ENCODE measurements at regions not wholly inside any gene's neighbourhood (a gene's known extent, or its start where the extent isn't known, plus 50 kb on each side); places are given as distances from the start of the nearest gene placed in this dataset.
"Not testable (repeated sequence)": the region's sequence is repeated elsewhere in the genome, so short reads cannot be mapped to it uniquely, and the experiment has no call there.

DNA sequence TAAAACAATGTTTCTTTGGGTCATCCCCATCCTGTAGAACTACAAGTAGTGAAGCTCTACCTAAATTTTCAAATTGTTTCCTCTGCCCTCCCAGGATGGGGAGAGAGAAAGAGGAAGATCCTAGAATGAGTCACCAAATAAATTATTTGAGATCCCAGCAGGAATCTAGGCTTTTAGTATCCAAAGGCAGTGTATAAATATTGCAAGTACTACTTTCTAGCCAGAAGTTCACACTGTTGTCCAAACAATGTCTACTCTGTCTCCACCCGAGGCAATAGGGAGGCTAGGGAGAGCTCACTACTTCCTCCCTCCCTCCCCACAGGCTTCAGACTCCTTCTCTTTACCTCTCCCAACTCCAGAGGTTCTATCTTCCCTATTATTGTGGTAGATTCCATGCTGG, 362.8 kb downstream of the MRPS30 start:
- Mint-ChIP-seq H3K9me3 (no peaks in the 10 kb centered on the region), H3K27me3 (no peaks in the 10 kb centered on the region), H3K27ac (no peak overlapping the region), H3K4me1 (no peaks in the 10 kb centered on the region), H3K4me3 (no peak overlapping the region), H3K36me3 (no peaks in the 10 kb centered on the region)
- CTCF ChIA-PET: no interaction called here
- no peak for DNase-seq

DNA sequence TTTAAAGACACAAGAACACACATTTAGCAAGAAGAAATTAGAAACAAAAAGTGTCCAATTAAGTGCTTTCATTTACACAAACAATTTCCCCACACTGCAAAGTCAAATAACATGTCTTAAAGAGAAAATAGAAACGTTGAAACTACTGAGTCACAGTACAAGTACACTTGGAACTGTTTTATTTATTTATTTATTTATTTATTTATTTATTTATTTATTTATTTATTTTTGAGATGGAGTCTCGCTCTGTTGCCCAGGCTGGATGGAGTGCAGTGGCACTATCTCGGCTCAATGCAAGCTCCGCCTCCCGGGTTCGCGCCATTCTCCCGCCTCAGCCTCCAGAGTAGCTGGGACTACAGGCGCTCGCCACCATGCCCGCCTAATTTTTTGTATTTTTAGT, 363.9 kb downstream of the MRPS30 start:
- H3K27ac Mint-ChIP-seq, CTCF ChIA-PET, H3K36me3 Mint-ChIP-seq, H3K9me3 Mint-ChIP-seq, H3K4me1 Mint-ChIP-seq, DNase-seq, H3K27me3 Mint-ChIP-seq, H3K4me3 Mint-ChIP-seq: not testable (repeated sequence)

DNA sequence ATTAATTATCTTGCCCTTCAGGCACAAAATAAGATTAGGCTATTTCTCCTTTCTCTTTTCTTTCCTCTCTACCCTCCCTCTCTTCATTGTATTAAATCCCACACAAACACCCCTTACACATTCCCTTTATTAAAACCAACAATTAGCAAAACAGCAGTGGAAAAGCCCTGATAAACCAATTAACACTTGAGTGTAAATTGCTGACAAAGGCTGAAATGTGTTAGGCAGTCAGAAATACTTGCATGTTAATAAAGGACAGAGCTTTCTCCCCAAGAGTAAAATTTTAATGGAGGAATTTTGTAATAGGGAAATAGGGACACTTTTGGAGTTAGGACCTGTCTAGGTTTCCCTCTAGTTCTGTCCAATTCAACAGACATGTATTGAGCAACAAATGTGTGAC, 370.9 kb downstream of the MRPS30 start:
- CTCF ChIA-PET: no interaction called here
- DNase-seq: no peak
- peaks cover 3% of the 10 kb centered on the region for H3K9me3 Mint-ChIP-seq
- H3K4me3 Mint-ChIP-seq: no peak overlapping the region
- H3K27ac Mint-ChIP-seq: no peak overlapping the region
- H3K4me1 Mint-ChIP-seq: no peaks in the 10 kb centered on the region
- H3K36me3 Mint-ChIP-seq: no peaks in the 10 kb centered on the region
- H3K27me3 Mint-ChIP-seq: no peaks in the 10 kb centered on the region

DNA sequence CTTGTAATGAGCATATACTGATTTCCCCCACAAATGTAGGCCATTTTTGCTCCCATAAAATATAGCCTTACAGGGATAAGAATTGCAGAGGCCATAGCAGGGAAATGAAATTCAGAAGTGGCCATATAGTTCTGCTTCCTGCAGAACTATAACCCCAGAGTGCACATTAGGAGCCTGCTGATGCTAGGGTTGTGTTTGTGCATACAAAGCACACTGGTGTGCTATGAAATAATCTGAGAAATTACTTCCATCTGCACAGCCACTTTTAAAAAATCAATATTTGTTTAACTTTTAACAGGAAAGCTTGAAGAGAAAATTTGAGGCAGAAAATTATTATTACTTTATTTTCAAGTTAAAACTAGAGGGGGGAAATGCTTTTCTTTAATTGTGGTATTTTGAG, 380.3 kb downstream of the MRPS30 start:
- CTCF ChIA-PET: no interaction called here
- Mint-ChIP-seq H3K36me3 (no peaks in the 10 kb centered on the region), H3K27me3 (no peaks in the 10 kb centered on the region), H3K27ac (no peak overlapping the region), H3K4me1 (no peaks in the 10 kb centered on the region), H3K4me3 (no peak overlapping the region), H3K9me3 (peaks cover 2% of the 10 kb centered on the region)
- DNase-seq: no peak

DNA sequence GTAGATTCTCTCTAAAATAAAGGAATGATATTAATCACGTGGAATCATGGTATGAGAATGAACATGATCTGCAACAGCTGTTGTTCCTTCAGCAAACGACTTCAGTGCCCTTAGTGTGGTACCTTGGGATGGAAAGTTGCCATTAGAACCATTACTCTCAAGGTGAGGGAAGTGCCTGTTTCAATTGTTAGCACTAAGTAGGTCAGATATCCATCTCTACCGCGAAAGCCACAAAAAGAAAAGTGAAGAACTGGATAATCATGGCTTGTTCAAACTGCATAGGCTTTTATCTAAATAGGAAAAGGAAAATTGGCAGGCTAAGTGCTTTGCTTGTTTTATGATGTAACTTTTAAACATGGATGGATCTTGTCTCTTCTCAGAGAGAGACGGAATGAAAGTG, 380.7 kb downstream of the MRPS30 start:
- no peaks in the 10 kb centered on the region for H3K9me3 Mint-ChIP-seq

DNA sequence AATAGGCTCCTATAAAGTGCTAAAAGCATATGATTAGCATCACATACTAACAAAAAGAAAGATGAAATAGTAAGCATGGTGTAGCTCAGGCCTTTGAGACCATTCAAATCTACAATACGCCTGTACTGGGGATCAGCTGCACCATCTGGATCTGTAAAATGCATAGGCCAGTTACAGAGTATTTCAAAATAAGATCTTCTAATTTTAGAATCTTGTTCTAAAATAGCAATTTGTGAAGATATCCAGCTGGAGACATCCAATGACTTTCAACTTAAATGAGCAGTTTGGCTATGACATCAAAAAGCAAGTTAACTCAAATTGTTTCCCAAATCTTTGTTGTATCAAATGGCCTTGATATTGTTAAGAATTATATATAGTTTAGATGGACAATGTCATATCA, 386.3 kb downstream of the MRPS30 start:
- no peak for DNase-seq
- CTCF ChIA-PET: no interaction called here
- H3K4me3 Mint-ChIP-seq: no peak overlapping the region
- no peak overlapping the region for H3K27ac Mint-ChIP-seq
- H3K27me3 Mint-ChIP-seq: no peaks in the 10 kb centered on the region
- H3K36me3 Mint-ChIP-seq: no peaks in the 10 kb centered on the region
- peaks cover 18% of the 10 kb centered on the region for H3K9me3 Mint-ChIP-seq
- no peaks in the 10 kb centered on the region for H3K4me1 Mint-ChIP-seq

More for the DNA sequence above, 380.7 kb downstream of the MRPS30 start:
- H3K27ac Mint-ChIP-seq: no peak overlapping the region
- no peak overlapping the region for H3K4me3 Mint-ChIP-seq
- H3K27me3 Mint-ChIP-seq: no peaks in the 10 kb centered on the region
- H3K4me1 Mint-ChIP-seq: no peaks in the 10 kb centered on the region
- no peaks in the 10 kb centered on the region for H3K36me3 Mint-ChIP-seq
- CTCF ChIA-PET: no interaction called here
- no peak for DNase-seq
